BE2C (cell line): ENCODE measurements at regions not wholly inside any gene's neighbourhood (a gene's known extent, or its start where the extent isn't known, plus 50 kb on each side); places are given as distances from the start of the nearest gene placed in this dataset.
"Not testable (repeated sequence)": the region's sequence is repeated elsewhere in the genome, so short reads cannot be mapped to it uniquely, and the experiment has no call there.

Source experiments
- DNase-seq: peaks from one replicate; pipeline ENCODE4 v3.0.0-alpha.2; 2020
- H3K27me3 ChIP-seq: fragments of 250-450 bp; sonication (Bioruptor Pico); 2 replicates; pipeline ENCODE4 v1.5.1; 2020; ENCODE audit warnings: mild to moderate bottlenecking
- H3K36me3 ChIP-seq: fragments of 250-450 bp; sonication (Bioruptor Pico); 2 replicates; pipeline ENCODE4 v1.5.1; 2020; ENCODE audit warnings: mild to moderate bottlenecking
- H3K4me1 ChIP-seq: fragments of 250-450 bp; sonication (Bioruptor Pico); 2 replicates; pipeline ENCODE4 v1.5.1; 2020
- H3K4me3 ChIP-seq: 2 replicates; pipeline ENCODE4 v1.5.1; 2011; ENCODE audit warnings: low read depth, low read length
- H3K9me3 ChIP-seq: fragments of 250-450 bp; sonication (Bioruptor Pico); 2 replicates; pipeline ENCODE4 v1.5.1; 2020
- TF ChIP-seq, protein P1 (sequence below): IDR thresholded peaks from 2 replicates; pipeline ENCODE4 v1.5.1; 2012; ENCODE audit warnings: mild to moderate bottlenecking, low read depth, low read length

DNA sequence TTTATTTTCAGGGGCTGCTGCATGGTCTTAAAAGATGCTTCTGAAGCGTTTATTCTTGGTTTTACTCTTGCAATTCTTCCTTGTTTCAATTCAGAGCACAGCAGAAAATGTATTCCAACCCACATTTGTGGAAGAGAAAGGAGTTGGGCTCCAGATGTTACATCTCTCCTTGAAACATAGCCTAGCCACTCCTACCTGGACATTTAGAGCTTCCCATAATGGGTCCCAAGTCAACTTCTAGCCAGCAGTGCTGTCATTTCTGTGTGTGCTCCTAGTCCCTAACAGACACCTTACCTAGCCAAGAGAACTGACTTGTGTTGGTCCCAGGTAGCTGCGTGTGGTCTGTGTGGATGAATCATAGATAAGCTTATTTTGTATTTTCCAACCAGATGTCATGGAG, 61.2 kb upstream of the ANKRD55 start:
- Histone ChIP-seq H3K4me1 (peaks cover 16% of the 10 kb centered on the region), H3K4me3 (no peak overlapping the region), H3K36me3 (no peaks in the 10 kb centered on the region), H3K9me3 (peaks cover 3% of the 10 kb centered on the region; the same call in 1 of the 2 replicates), H3K27me3 (no peaks in the 10 kb centered on the region)
- TF ChIP-seq, protein P1, sequence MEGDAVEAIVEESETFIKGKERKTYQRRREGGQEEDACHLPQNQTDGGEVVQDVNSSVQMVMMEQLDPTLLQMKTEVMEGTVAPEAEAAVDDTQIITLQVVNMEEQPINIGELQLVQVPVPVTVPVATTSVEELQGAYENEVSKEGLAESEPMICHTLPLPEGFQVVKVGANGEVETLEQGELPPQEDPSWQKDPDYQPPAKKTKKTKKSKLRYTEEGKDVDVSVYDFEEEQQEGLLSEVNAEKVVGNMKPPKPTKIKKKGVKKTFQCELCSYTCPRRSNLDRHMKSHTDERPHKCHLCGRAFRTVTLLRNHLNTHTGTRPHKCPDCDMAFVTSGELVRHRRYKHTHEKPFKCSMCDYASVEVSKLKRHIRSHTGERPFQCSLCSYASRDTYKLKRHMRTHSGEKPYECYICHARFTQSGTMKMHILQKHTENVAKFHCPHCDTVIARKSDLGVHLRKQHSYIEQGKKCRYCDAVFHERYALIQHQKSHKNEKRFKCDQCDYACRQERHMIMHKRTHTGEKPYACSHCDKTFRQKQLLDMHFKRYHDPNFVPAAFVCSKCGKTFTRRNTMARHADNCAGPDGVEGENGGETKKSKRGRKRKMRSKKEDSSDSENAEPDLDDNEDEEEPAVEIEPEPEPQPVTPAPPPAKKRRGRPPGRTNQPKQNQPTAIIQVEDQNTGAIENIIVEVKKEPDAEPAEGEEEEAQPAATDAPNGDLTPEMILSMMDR: no peak
- no peak for DNase-seq

DNA sequence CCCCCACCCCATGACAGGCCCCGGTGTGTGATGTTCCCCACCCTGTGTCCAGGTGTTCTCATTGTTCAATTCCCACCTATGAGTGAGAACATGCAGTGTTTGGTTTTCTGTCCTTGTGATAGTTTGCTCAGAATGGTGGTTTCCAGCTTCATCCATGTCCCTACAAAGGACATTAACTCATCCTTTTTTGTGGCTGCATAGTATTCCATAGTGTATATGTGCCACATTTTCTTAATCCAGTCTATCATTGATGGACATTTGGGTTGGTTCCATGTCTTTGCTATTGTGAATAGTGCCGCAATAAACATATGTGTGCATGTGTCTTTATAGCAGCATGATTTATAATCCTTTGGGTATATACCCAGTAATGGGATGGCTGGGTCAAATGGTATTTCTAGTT, 59.7 kb upstream of the ANKRD55 start:
- not testable (repeated sequence) for H3K4me3 ChIP-seq, H3K27me3 ChIP-seq, DNase-seq, H3K36me3 ChIP-seq, H3K9me3 ChIP-seq
- peaks cover 22% of the 10 kb centered on the region for H3K4me1 ChIP-seq

DNA sequence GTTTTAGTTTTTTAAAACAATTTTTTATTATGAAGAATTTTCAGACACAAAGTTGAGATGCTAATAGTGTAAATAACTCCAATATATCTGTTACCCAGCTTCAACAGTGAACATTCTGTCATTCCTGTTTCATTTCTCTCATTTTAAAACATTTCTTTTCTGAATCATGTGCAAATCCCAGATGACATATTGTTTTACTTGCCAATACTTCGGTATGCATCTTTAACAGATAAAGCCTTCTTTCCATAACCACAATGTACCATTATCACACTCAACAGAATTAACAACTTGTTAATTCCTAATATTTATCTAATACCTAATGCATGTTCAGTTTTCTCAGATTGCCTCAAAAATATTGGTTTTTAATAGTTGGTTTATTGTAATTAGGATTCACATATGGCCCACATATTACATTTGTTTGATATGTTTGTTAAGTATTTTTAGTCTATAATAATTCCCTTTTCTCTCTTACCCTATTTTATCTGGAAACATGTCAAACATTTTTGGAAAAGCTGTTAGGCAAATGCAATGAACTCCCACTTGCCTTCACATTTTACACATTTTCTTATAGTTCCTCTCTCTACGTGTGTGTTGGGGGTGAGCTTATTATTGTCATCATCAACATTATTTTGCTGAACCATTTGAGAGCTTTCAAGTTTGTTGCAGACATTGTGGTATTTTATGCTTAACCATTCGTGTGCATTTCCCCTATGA, 58.7 kb upstream of the ANKRD55 start:
- peaks cover 3% of the 10 kb centered on the region; the same call in 1 of the 2 replicates for H3K9me3 ChIP-seq

DNA sequence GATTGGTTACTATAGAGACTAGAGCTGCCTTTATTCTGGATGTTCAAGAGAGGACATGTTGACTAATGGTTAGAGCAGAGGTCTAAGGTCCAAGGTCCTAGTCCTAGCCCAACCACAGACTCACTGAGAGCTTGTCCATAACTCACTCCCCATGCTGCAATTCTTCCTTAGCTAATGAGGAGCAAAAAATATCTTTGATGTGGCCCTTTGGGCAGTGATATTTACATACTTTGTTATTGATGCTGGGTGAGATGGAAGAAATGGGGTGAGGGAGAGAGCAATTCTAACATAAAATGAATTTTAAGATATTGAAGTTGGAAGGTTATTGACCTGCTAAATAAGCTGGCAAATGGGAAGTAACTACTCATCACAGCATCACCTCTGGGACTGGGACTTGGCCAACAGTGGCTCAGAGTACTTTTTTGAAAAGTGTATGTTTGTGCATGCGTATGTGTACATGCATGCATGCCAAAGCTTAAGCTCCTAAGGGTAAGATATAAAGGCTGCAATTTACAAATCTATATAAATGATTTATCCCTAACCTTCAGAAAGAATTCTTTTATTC, 58.0 kb upstream of the ANKRD55 start:
- peaks cover 3% of the 10 kb centered on the region; the same call in 1 of the 2 replicates for H3K9me3 ChIP-seq

More for the DNA sequence above, 58.7 kb upstream of the ANKRD55 start:
- Histone ChIP-seq H3K4me3 (no peak overlapping the region), H3K4me1 (peaks cover 24% of the 10 kb centered on the region), H3K27me3 (no peaks in the 10 kb centered on the region), H3K36me3 (no peaks in the 10 kb centered on the region)
- TF ChIP-seq, protein P1: no peak
- no peak for DNase-seq

DNA sequence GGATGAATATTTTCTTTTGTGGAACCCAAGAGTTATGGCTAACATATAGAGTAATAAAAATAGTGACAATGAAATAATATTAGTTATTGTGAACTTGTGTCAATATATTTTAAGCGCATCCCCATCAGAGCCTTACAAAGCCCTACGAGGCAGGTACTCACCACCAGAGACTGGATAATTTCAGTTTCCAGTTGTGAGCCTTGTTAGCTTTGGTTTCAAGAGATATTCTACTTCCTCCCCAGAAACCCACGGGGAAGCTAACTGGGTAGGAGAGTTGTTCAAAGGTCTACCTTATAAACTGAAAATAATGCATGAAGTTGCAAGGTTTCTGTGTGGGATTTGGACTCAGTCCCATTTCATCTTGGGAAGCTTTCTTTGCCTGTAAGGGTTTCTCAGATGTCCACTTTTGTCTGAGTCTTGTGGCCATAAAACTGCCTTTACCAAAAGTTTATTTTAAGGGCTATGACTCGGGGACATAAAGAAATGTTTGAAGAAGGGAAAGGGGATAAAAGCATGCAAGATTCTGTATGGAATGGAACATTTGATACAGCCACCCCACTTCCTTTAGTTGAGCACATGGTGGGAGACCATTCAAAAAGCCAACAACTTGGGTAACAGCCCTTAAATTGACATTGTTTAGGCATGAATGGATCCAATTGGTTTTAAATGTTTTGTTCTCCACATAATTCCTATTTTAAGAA, 57.4 kb upstream of the ANKRD55 start:
- TF ChIP-seq, protein P1: no peak
- peaks cover 29% of the 10 kb centered on the region for H3K4me1 ChIP-seq
- no peak for DNase-seq
- no peaks in the 10 kb centered on the region for H3K36me3 ChIP-seq
- peaks cover 3% of the 10 kb centered on the region; the same call in 1 of the 2 replicates for H3K9me3 ChIP-seq
- H3K4me3 ChIP-seq: no peak overlapping the region
- H3K27me3 ChIP-seq: no peaks in the 10 kb centered on the region

More for the DNA sequence above, 58.0 kb upstream of the ANKRD55 start:
- H3K4me1 ChIP-seq: peaks cover 24% of the 10 kb centered on the region
- no peak overlapping the region for H3K4me3 ChIP-seq
- DNase-seq: no peak
- no peaks in the 10 kb centered on the region for H3K36me3 ChIP-seq
- no peaks in the 10 kb centered on the region for H3K27me3 ChIP-seq
- TF ChIP-seq, protein P1: no peak

DNA sequence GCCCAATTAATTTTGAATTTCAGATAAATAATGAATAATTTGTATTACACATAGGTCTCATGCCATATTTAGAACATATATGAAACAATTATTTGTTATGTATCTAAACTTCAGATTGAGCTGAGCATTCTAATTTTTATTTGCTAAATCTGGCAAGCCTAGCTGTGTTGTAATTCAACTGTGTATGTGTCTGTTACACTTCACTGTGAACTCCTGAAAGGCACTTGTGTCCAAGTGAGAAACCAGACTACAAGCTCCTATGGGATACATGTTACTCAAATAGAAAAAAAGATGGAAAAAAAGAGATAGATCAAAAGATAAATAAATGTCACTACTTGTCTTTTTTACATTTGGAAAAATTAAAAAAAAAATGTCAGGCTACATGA, 56.5 kb upstream of the ANKRD55 start:
- DNase-seq: no peak
- H3K27me3 ChIP-seq: no peaks in the 10 kb centered on the region
- H3K4me1 ChIP-seq: peaks cover 29% of the 10 kb centered on the region
- peaks cover 2% of the 10 kb centered on the region; the same call in 1 of the 2 replicates for H3K9me3 ChIP-seq
- no peaks in the 10 kb centered on the region for H3K36me3 ChIP-seq
- no peak overlapping the region for H3K4me3 ChIP-seq
- TF ChIP-seq, protein P1: no peak
